Urinary bladder (tissue), 3 donors: ENCODE measurements at regions not wholly inside any gene's neighbourhood (a gene's known extent, or its start where the extent isn't known, plus 50 kb on each side); places are given as distances from the start of the nearest gene placed in this dataset.

Source experiments
- DNase-seq: peaks from one replicate; pipeline ENCODE4 v3.0.0-alpha.2; 2015; ENCODE audit errors: extremely low spot score
- H3K27ac ChIP-seq: one replicate; pipeline ENCODE4 v1.5.1; 2013; ENCODE audit warnings: low read depth, mild to moderate bottlenecking, moderate library complexity
- H3K36me3 ChIP-seq: one replicate; pipeline ENCODE4 v1.6.1; 2013; ENCODE audit warnings: mild to moderate bottlenecking, moderate library complexity; ENCODE audit not compliant: insufficient read depth
- H3K4me1 ChIP-seq: one replicate; pipeline ENCODE4 v1.6.1; 2013; ENCODE audit warnings: mild to moderate bottlenecking, moderate library complexity; ENCODE audit not compliant: insufficient read depth
- H3K4me3 ChIP-seq: one replicate; pipeline ENCODE4 v1.5.1; 2013; ENCODE audit warnings: low read depth, low read length
- WGBS: extraction: QIAGEN DNeasy Blood & Tissue Kit; methylation state at CpG from one replicate; pipeline ENCODE4 v1.1.7; 2013; 5-methylcytosine and 5-hydroxymethylcytosine counted together
- donor health status: healthy with polysubstance abuse.
- donor health status: healthy.

- WGBS = 78% methylated on average over 8 of the region's 8 CpGs
- Histone ChIP-seq H3K36me3 (no peaks in the 10 kb centered on the region), H3K27ac (no peak overlapping the region), H3K4me1 (no peaks in the 10 kb centered on the region), H3K4me3 (no peak overlapping the region)
- DNase-seq = no peak
Observed at GRCh38 chr11:10909141-10909883, 51.5 kb upstream of the ZBED5 start.

DNA sequence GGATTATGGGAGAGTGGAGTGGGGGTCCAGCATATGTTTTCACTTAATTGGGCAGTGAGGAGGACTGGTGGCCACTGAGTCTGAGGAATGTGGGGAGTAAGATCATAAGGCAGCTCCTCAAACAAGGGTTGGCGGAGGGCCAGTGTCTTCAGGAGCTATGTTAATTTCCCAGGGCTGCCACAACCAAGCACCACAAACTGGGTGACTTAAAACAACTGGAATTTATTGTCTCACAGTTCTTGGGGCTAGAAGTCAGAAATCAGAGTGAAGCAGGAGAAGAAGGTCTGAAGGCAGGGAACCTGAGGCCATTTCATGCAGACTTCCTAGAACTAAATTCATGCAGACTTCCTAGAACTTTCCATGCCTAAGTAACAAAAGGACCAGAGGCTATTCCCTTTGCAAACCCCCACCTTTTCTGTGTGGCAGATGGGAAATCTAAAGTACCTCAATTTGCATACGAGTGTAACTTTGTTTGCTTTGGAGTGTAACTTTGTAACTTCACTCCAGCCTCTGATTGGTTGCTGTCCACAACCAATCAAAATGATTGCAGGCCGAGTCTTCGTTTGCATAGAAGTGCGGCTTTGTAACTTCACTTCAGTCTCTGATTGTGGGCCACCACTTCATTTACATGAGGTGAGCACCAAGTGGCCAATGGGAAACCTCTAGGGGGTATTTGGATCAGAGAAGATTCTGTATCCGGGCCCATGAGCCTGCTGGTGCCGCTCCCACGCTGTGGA lies 50.5 kb upstream of the ZBED5 start:
- Histone ChIP-seq H3K4me3 (no peak overlapping the region), H3K36me3 (no peaks in the 10 kb centered on the region), H3K27ac (no peak overlapping the region), H3K4me1 (no peaks in the 10 kb centered on the region)
- 92% methylated on average over 8 of the region's 8 CpGs for WGBS
- DNase-seq = no peak
